ENCODE measurements at regions not wholly inside any gene's neighbourhood (a gene's known extent, or its start where the extent isn't known, plus 50 kb on each side); places are given as distances from the start of the nearest gene placed in this dataset.

DNA sequence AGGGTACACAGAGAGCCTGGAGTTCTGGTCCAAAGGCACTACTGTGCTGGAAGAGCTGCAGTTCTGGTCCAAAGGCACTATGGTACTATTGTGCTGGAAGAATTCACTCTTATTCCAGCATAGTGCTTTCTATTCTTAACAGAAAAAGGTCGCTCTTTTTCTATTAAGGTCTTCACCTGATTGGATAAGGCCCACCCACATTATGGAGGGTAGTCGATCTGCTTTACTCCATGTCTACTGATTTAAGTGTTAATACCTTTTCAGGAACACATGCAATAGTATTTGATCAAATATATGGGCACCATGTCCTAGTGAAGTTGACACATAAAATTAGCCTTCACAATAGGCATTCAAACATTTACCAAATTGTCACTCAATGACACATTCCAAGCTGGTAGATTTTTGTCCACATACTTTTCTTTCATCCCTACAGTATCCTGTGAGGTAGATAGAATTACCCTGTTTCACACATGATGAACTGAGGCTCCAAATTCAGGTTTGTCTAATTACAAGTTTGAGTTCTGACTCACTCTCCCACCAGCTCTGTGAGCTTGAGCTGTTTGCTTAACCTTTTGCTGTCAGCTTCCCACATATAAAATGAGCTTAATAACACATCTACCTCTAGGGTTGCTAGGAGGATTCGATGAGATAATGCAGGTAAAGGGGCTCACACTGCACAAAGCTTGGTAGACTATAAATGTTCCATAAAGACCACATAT is 129.9 kb downstream of the AIPL1 start:
- Histone ChIP-seq H3K27me3 (no peaks in the 10 kb centered on the region), H3K4me3 (no peak overlapping the region), H3K9me3 (no peaks in the 10 kb centered on the region), H3K4me1 (no peaks in the 10 kb centered on the region), H3K36me3 (no peaks in the 10 kb centered on the region), H3K27ac (no peak overlapping the region)
- no peak for DNase-seq (ENCODE audit: extremely low spot score in 2 of 2)
- intact Hi-C loops (cut with DNase I), result no loop called here
- TF ChIP-seq, protein P1, sequence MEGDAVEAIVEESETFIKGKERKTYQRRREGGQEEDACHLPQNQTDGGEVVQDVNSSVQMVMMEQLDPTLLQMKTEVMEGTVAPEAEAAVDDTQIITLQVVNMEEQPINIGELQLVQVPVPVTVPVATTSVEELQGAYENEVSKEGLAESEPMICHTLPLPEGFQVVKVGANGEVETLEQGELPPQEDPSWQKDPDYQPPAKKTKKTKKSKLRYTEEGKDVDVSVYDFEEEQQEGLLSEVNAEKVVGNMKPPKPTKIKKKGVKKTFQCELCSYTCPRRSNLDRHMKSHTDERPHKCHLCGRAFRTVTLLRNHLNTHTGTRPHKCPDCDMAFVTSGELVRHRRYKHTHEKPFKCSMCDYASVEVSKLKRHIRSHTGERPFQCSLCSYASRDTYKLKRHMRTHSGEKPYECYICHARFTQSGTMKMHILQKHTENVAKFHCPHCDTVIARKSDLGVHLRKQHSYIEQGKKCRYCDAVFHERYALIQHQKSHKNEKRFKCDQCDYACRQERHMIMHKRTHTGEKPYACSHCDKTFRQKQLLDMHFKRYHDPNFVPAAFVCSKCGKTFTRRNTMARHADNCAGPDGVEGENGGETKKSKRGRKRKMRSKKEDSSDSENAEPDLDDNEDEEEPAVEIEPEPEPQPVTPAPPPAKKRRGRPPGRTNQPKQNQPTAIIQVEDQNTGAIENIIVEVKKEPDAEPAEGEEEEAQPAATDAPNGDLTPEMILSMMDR (IDR thresholded peaks at IDR 0.05), result no peak
- TF ChIP-seq POLR2A (IDR thresholded peaks at IDR 0.05), result no peak
- no peak for TF ChIP-seq POLR2AphosphoS5 (IDR thresholded peaks at IDR 0.05; ENCODE audit: insufficient read depth in 1 of 2, low read depth in 1 of 2)

- H3K4me3 ChIP-seq, result no peak overlapping the region
- H3K4me1 ChIP-seq, result no peaks in the 10 kb centered on the region
- DNase-seq (ENCODE audit: extremely low spot score in 2 of 2), result no peak
- intact Hi-C loops (cut with DNase I), result no loop called here
- no peak for TF ChIP-seq POLR2AphosphoS5 (IDR thresholded peaks at IDR 0.05; ENCODE audit: insufficient read depth in 1 of 2, low read depth in 1 of 2)
- TF ChIP-seq POLR2A (IDR thresholded peaks at IDR 0.05), result no peak
- TF ChIP-seq, protein P1 (IDR thresholded peaks at IDR 0.05), result no peak
- H3K9me3 ChIP-seq, result no peaks in the 10 kb centered on the region
- H3K27ac ChIP-seq, result no peak overlapping the region
- no peaks in the 10 kb centered on the region for H3K27me3 ChIP-seq
- H3K36me3 ChIP-seq, result no peaks in the 10 kb centered on the region
Measured at GRCh38 chr17:6303664-6304063, 131.3 kb downstream of the AIPL1 start.

DNA sequence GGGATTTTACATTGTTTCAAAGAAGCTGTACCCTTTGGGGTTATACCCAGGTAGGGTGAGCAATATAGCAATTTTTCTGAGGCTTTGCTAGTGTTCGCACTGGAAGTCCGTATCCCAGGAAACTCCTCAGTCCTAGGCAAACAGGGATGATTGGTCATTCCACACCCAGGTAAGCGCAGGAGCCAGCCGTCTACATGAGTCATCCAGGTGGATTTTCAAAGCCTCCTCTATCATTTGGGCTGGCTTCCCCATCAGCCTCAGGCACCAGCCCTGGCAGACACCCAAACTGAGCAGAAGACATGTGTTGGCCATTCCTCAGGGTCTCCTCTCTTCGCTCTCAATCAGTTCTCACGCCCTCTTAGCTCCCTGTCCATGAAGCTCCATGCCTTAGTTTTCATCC is 135.6 kb downstream of the AIPL1 start:
- Histone ChIP-seq H3K27ac (no peak overlapping the region), H3K27me3 (no peaks in the 10 kb centered on the region), H3K4me1 (no peaks in the 10 kb centered on the region), H3K36me3 (no peaks in the 10 kb centered on the region), H3K4me3 (no peak overlapping the region), H3K9me3 (no peaks in the 10 kb centered on the region)
- intact Hi-C loops (cut with DNase I), result no loop called here
- DNase-seq (ENCODE audit: extremely low spot score in 2 of 2), result no peak
- TF ChIP-seq, protein P1 (IDR thresholded peaks at IDR 0.05), result no peak
- TF ChIP-seq POLR2AphosphoS5 (IDR thresholded peaks at IDR 0.05; ENCODE audit: insufficient read depth in 1 of 2, low read depth in 1 of 2) (no peak), POLR2A (IDR thresholded peaks at IDR 0.05) (no peak)

GRCh38 chr17:6297960-6298359 is 137.0 kb downstream of the AIPL1 start:
- intact Hi-C loops (cut with DNase I), result no loop called here
- TF ChIP-seq POLR2AphosphoS5 (IDR thresholded peaks at IDR 0.05; ENCODE audit: insufficient read depth in 1 of 2, low read depth in 1 of 2) (no peak), POLR2A (IDR thresholded peaks at IDR 0.05) (no peak)
- TF ChIP-seq, protein P1 (IDR thresholded peaks at IDR 0.05), result no peak
- Histone ChIP-seq H3K27ac (no peak overlapping the region), H3K4me3 (no peak overlapping the region), H3K36me3 (no peaks in the 10 kb centered on the region), H3K9me3 (no peaks in the 10 kb centered on the region), H3K4me1 (no peaks in the 10 kb centered on the region), H3K27me3 (no peaks in the 10 kb centered on the region)
- DNase-seq (ENCODE audit: extremely low spot score in 2 of 2), result no peak

GRCh38 chr17:6297119-6297518 is 137.8 kb downstream of the AIPL1 start:
- Histone ChIP-seq H3K4me1 (no peaks in the 10 kb centered on the region), H3K27me3 (no peaks in the 10 kb centered on the region), H3K4me3 (no peak overlapping the region), H3K27ac (no peak overlapping the region), H3K36me3 (no peaks in the 10 kb centered on the region), H3K9me3 (no peaks in the 10 kb centered on the region)
- no peak for DNase-seq (ENCODE audit: extremely low spot score in 2 of 2)
- intact Hi-C loops (cut with DNase I), result no loop called here
- TF ChIP-seq, protein P1 (IDR thresholded peaks at IDR 0.05), result no peak
- TF ChIP-seq POLR2AphosphoS5 (IDR thresholded peaks at IDR 0.05; ENCODE audit: insufficient read depth in 1 of 2, low read depth in 1 of 2) (no peak), POLR2A (IDR thresholded peaks at IDR 0.05) (no peak)

Data from vagina (tissue), 2 donors.